Keratinocyte (primary cell): ENCODE measurements at regions not wholly inside any gene's neighbourhood (a gene's known extent, or its start where the extent isn't known, plus 50 kb on each side); places are given as distances from the start of the nearest gene placed in this dataset.

Experiments used
- CTCF ChIP-seq, 3 experiments: IDR thresholded peaks in 1 of 3; conservative IDR thresholded peaks in 1 of 3; optimal IDR thresholded peaks in 1 of 3; 2 replicates in 2 of 3; 3 replicates in 1 of 3; pipeline versions ENCODE3 to v1.5.1; 2011; ENCODE audit warnings: low read length in 3 of 3, mild to moderate bottlenecking in 3 of 3, moderate library complexity in 2 of 3, control low read depth in 1 of 3, inconsistent platforms in 1 of 3; ENCODE audit not compliant: insufficient read depth in 2 of 3; ENCODE audit errors: extremely low read depth in 1 of 3
- EZH2 ChIP-seq: IDR thresholded peaks from one replicate; pipeline ENCODE4 v1.6.1; 2012; ENCODE audit warnings: inconsistent platforms, mild to moderate bottlenecking, low read length, moderate library complexity

GRCh38 chr6:134619077-134619476 lies 301.2 kb upstream of the SGK1 start:
- TF ChIP-seq CTCF (optimal IDR thresholded peaks at IDR 0.05 in 1 of 3, IDR thresholded peaks at IDR 0.05 in 1 of 3, conservative IDR thresholded peaks at IDR 0.05 in 1 of 3; ENCODE audit: extremely low read depth in 1 of 3, insufficient read depth in 2 of 3, low read length in 3 of 3) = no peak
- TF ChIP-seq EZH2 = no peak
